Mesenchymal stem cell (in vitro differentiated cells and primary cell): ENCODE measurements at regions not wholly inside any gene's neighbourhood (a gene's known extent, or its start where the extent isn't known, plus 50 kb on each side); places are given as distances from the start of the nearest gene placed in this dataset.

Experiments
- DNase-seq: peaks from one replicate; pipeline ENCODE4 v3.0.0-alpha.2; 2013
- H2AFZ ChIP-seq: one replicate; pipeline ENCODE4 v1.6.1; 2013; ENCODE audit warnings: low read depth, mild to moderate bottlenecking, control low read depth, inconsistent platforms, low read length, moderate library complexity
- H2AK5ac ChIP-seq: 2 replicates; pipeline ENCODE4 v1.6.1; 2013; ENCODE audit warnings: low read length, moderate library complexity, mild to moderate bottlenecking, inconsistent platforms; ENCODE audit not compliant: severe bottlenecking
- H2BK120ac ChIP-seq: one replicate; pipeline ENCODE4 v1.6.1; 2013; ENCODE audit warnings: low read depth, mild to moderate bottlenecking, inconsistent platforms, low read length, moderate library complexity
- H2BK12ac ChIP-seq, 2 experiments: one replicate each; pipeline ENCODE4 v1.6.1; 2013; ENCODE audit warnings: inconsistent platforms in 2 of 2, low read length in 2 of 2, mild to moderate bottlenecking in 2 of 2, moderate library complexity in 2 of 2, control low read depth in 1 of 2
- H2BK15ac ChIP-seq: one replicate; pipeline ENCODE4 v1.6.1; 2013; ENCODE audit warnings: mild to moderate bottlenecking, low read depth, inconsistent platforms; ENCODE audit not compliant: poor library complexity, severe bottlenecking
- H2BK5ac ChIP-seq: 2 replicates; pipeline ENCODE4 v1.6.1; 2013; ENCODE audit warnings: low read depth, mild to moderate bottlenecking, low read length, control low read depth, inconsistent platforms; ENCODE audit not compliant: poor library complexity, severe bottlenecking
- H3K14ac ChIP-seq, 2 experiments: one replicate each; pipeline ENCODE4 v1.6.1; 2013; ENCODE audit warnings: inconsistent platforms in 2 of 2, low read length in 2 of 2, control low read depth in 1 of 2, mild to moderate bottlenecking in 1 of 2, moderate library complexity in 1 of 2
- H3K18ac ChIP-seq, 2 experiments: one replicate each; pipeline ENCODE4 v1.6.1; 2013; ENCODE audit warnings: inconsistent platforms in 2 of 2, low read length in 2 of 2, control low read depth in 1 of 2, low read depth in 1 of 2, mild to moderate bottlenecking in 1 of 2
- H3K23ac ChIP-seq, 2 experiments: one replicate each; pipeline ENCODE4 v1.6.1; 2013; ENCODE audit warnings: inconsistent platforms in 2 of 2, low read length in 2 of 2, mild to moderate bottlenecking in 2 of 2, moderate library complexity in 2 of 2, control low read depth in 1 of 2
- H3K27ac ChIP-seq: 2 replicates; pipeline ENCODE4 v1.5.1; 2013; ENCODE audit warnings: mild to moderate bottlenecking, moderate library complexity, low read length, control low read depth, inconsistent platforms; ENCODE audit not compliant: poor library complexity, severe bottlenecking
- H3K27me3 ChIP-seq, 2 experiments: 2 replicates each; pipeline versions ENCODE4 v1.6.1 to v1.7.0; 2013; ENCODE audit warnings: low read length in 2 of 2, mild to moderate bottlenecking in 2 of 2, moderate library complexity in 2 of 2, control low read depth in 1 of 2, inconsistent platforms in 1 of 2; ENCODE audit not compliant: control insufficient read depth in 1 of 2, insufficient read depth in 1 of 2
- H3K36me3 ChIP-seq, 2 experiments: 2 replicates each; pipeline versions ENCODE4 v1.6.1 to v1.7.0; 2013; ENCODE audit warnings: low read length in 2 of 2, control low read depth in 1 of 2, inconsistent platforms in 1 of 2, low read depth in 1 of 2, mild to moderate bottlenecking in 1 of 2; ENCODE audit not compliant: insufficient read depth in 2 of 2, control insufficient read depth in 1 of 2
- H3K4ac ChIP-seq, 2 experiments: one replicate each; pipeline ENCODE4 v1.6.1; 2013; ENCODE audit warnings: inconsistent platforms in 2 of 2, low read length in 2 of 2, mild to moderate bottlenecking in 2 of 2, moderate library complexity in 2 of 2, control low read depth in 1 of 2, low read depth in 1 of 2
- H3K4me1 ChIP-seq: 2 replicates; pipeline ENCODE4 v1.6.1; 2013; ENCODE audit warnings: low read depth, low read length, control low read depth; ENCODE audit not compliant: control insufficient read depth, insufficient read depth
- H3K4me2 ChIP-seq: 2 replicates; pipeline ENCODE4 v1.6.1; 2013; ENCODE audit warnings: low read length, mild to moderate bottlenecking, inconsistent platforms; ENCODE audit not compliant: poor library complexity, severe bottlenecking
- H3K4me3 ChIP-seq, 2 experiments: 2 replicates each; pipeline versions ENCODE4 v1.5.1 to v1.7.0; 2013; ENCODE audit warnings: low read length in 2 of 2, mild to moderate bottlenecking in 2 of 2, control low read depth in 1 of 2, low read depth in 1 of 2; ENCODE audit not compliant: insufficient read depth in 1 of 2
- H3K79me1 ChIP-seq: replicated peaks from 2 replicates; pipeline ENCODE4 v1.6.1; 2013; ENCODE audit warnings: mild to moderate bottlenecking, control low read depth, low read length, inconsistent platforms; ENCODE audit not compliant: poor library complexity, severe bottlenecking
- H3K9ac ChIP-seq: 2 replicates; pipeline ENCODE4 v1.7.0; 2013; ENCODE audit warnings: mild to moderate bottlenecking, low read length, moderate library complexity
- H3K9me3 ChIP-seq: 2 replicates; pipeline ENCODE4 v1.7.0; 2013; ENCODE audit warnings: mild to moderate bottlenecking, low read length; ENCODE audit not compliant: control insufficient read depth
- H4K8ac ChIP-seq: one replicate; pipeline ENCODE4 v1.6.1; 2013; ENCODE audit warnings: inconsistent platforms, mild to moderate bottlenecking, low read length, moderate library complexity
- H4K91ac ChIP-seq: one replicate; pipeline ENCODE4 v1.6.1; 2013; ENCODE audit warnings: mild to moderate bottlenecking, low read length, inconsistent platforms
- WGBS: methylation state at CpG from one replicate; pipeline ENCODE4 v1.1.7; 2013; ENCODE audit warnings: mixed read lengths; 5-methylcytosine and 5-hydroxymethylcytosine counted together

GRCh38 chr11:134483291-134483690 is 71.2 kb upstream of the B3GAT1 start:
- Histone ChIP-seq H3K4me1 (no peaks in the 10 kb centered on the region), H3K9ac (no peak overlapping the region), H4K8ac (no peak overlapping the region), H2AK5ac (no peak overlapping the region), H3K14ac (no peak overlapping the region), H3K27ac (no peak overlapping the region), H2BK120ac (no peak overlapping the region), H2BK12ac (no peak overlapping the region), H2BK5ac (no peak overlapping the region), H3K9me3 (no peaks in the 10 kb centered on the region), H4K91ac (no peak overlapping the region), H3K4me2 (no peak overlapping the region), H3K4ac (no peak overlapping the region), H3K18ac (no peak overlapping the region), H3K27me3 (peaks cover 0 to 4% of the 10 kb centered on the region in 2 experiments), H2BK15ac (no peak overlapping the region), H3K79me1 (no peaks in the 10 kb centered on the region), H3K23ac (no peak overlapping the region), H3K36me3 (no peaks in the 10 kb centered on the region), H3K4me3 (no peak overlapping the region), H2AFZ (no peak overlapping the region)
- 85% methylated on average over 14 of the region's 14 CpGs for WGBS
- no peak for DNase-seq

GRCh38 chr11:134482865-134483264 is 70.8 kb upstream of the B3GAT1 start:
- Histone ChIP-seq H3K4ac (no peak overlapping the region), H3K27ac (no peak overlapping the region), H3K4me1 (no peaks in the 10 kb centered on the region), H2AFZ (no peak overlapping the region), H3K14ac (no peak overlapping the region), H2AK5ac (no peak overlapping the region), H2BK15ac (no peak overlapping the region), H4K91ac (no peak overlapping the region), H3K23ac (no peak overlapping the region), H3K4me3 (no peak overlapping the region), H3K36me3 (no peaks in the 10 kb centered on the region), H3K9me3 (no peaks in the 10 kb centered on the region), H2BK5ac (no peak overlapping the region), H3K18ac (no peak overlapping the region), H3K27me3 (peaks cover 0 to 4% of the 10 kb centered on the region in 2 experiments), H2BK12ac (no peak overlapping the region), H3K9ac (no peak overlapping the region), H2BK120ac (no peak overlapping the region), H4K8ac (no peak overlapping the region), H3K4me2 (no peak overlapping the region), H3K79me1 (no peaks in the 10 kb centered on the region)
- WGBS: 62% methylated on average over 1 of the region's 2 CpGs
- no peak for DNase-seq

DNA sequence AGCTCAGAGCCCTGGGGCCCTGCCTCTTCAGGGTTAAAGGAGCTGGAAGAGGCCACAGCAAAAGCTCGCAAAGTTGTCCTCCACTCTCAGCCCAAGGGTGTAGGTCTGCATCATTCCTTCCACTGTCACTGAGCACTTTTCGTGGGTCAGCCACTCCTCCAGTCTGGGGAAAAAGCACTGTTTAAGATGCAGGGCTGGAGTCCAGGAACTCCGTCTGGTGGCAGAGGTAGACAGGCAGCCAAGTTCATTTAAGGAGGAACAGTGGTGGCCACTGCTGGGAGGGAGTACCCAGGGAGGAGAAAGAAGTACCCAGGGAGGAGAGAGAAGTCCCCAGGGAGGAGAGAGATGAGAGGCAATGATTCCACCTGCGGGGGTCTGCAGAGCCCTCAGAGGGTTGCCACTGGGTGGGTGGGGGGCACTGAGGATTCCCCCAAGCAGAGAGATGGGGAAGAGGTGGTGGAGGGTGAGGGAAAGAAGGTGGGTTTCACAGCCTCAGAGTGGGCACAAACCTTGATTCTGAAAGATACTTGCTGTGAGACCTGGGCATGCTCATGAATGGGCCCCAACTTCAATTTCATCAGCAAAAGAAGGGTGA is 70.0 kb upstream of the B3GAT1 start:
- H3K27me3 ChIP-seq: peaks cover 0 to 4% of the 10 kb centered on the region in 2 experiments
- H2BK120ac ChIP-seq: no peak overlapping the region
- WGBS: 60% methylated on average over 4 of the region's 4 CpGs
- H3K79me1 ChIP-seq: no peaks in the 10 kb centered on the region
- H3K9ac ChIP-seq: no peak overlapping the region
- H2BK5ac ChIP-seq: no peak overlapping the region
- H3K27ac ChIP-seq: no peak overlapping the region
- H3K36me3 ChIP-seq: no peaks in the 10 kb centered on the region
- H3K18ac ChIP-seq: no peak overlapping the region
- H4K91ac ChIP-seq: no peak overlapping the region
- no peak overlapping the region for H3K4me2 ChIP-seq
- no peak overlapping the region for H3K4me3 ChIP-seq
- no peak overlapping the region for H3K4ac ChIP-seq
- no peaks in the 10 kb centered on the region for H3K4me1 ChIP-seq
- H4K8ac ChIP-seq: no peak overlapping the region
- H2BK15ac ChIP-seq: no peak overlapping the region
- H2AK5ac ChIP-seq: no peak overlapping the region
- no peak overlapping the region for H2AFZ ChIP-seq
- no peak overlapping the region for H3K23ac ChIP-seq
- no peaks in the 10 kb centered on the region for H3K9me3 ChIP-seq
- no peak for DNase-seq
- no peak overlapping the region for H3K14ac ChIP-seq
- no peak overlapping the region for H2BK12ac ChIP-seq

DNA sequence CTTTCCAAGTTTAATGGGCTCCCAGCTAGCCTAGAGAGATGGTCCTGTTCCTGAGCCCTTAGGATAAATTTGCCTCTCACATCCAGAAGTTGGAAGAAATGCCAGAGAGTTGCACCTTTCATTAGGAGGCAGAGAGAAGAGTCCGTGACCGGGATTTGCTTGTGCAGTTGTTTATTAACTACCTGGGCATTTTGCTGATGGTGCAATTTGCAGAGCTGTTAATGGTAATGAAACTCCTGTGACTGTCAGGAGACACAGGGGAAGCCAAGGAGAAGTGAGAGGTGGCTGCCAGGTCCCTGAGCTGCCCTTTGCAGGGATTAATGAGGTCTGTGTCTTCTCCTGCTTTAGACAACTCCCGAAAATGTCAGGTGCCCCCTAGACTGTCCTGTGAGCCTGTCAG is 69.1 kb upstream of the B3GAT1 start:
- no peak overlapping the region for H4K8ac ChIP-seq
- 73% methylated on average over 3 of the region's 3 CpGs for WGBS

More for the DNA sequence above, 69.1 kb upstream of the B3GAT1 start:
- H2AFZ ChIP-seq: no peak overlapping the region
- H3K18ac ChIP-seq: no peak overlapping the region
- H3K27ac ChIP-seq: no peak overlapping the region
- peaks cover 0 to 4% of the 10 kb centered on the region in 2 experiments for H3K27me3 ChIP-seq
- H3K36me3 ChIP-seq: no peaks in the 10 kb centered on the region
- no peaks in the 10 kb centered on the region for H3K9me3 ChIP-seq
- no peak overlapping the region for H3K14ac ChIP-seq
- H3K4ac ChIP-seq: no peak overlapping the region
- DNase-seq: no peak
- no peak overlapping the region for H2AK5ac ChIP-seq
- H4K91ac ChIP-seq: no peak overlapping the region
- no peak overlapping the region for H2BK120ac ChIP-seq
- no peak overlapping the region for H3K4me2 ChIP-seq
- no peak overlapping the region for H3K23ac ChIP-seq
- no peak overlapping the region for H2BK12ac ChIP-seq
- H3K9ac ChIP-seq: no peak overlapping the region
- no peaks in the 10 kb centered on the region for H3K79me1 ChIP-seq
- no peak overlapping the region for H2BK5ac ChIP-seq
- H3K4me1 ChIP-seq: no peaks in the 10 kb centered on the region
- H3K4me3 ChIP-seq: no peak overlapping the region
- H2BK15ac ChIP-seq: no peak overlapping the region
